ENCODE measurements at regions not wholly inside any gene's neighbourhood (a gene's known extent, or its start where the extent isn't known, plus 50 kb on each side); places are given as distances from the start of the nearest gene placed in this dataset.
"Not testable (repeated sequence)": the region's sequence is repeated elsewhere in the genome, so short reads cannot be mapped to it uniquely, and the experiment has no call there.

- ChIA-PET CTCF (no interaction called here), POLR2A (no interaction called here)
- Mint-ChIP-seq H3K4me3 (no peak overlapping the region), H3K27ac (no peak overlapping the region), H3K4me1 (no peaks in the 10 kb centered on the region), H3K27me3 (no peaks in the 10 kb centered on the region), H3K36me3 (ENCODE audit: low read depth) (no peaks in the 10 kb centered on the region), H3K9me3 (ENCODE audit: low read depth) (no peaks in the 10 kb centered on the region)
- no peak for DNase-seq
- ATAC-seq, result no peak
- intact Hi-C loops (cut with DNase I, micrococcal nuclease), result no loop called here
Observed at GRCh38 chr6:63023726-63024125, 187.5 kb upstream of the FKBP1C start.

GRCh38 chr6:63049216-63049615 is 162.1 kb upstream of the FKBP1C start:
- ATAC-seq (no peak), DNase-seq (no peak)
- POLR2A ChIA-PET, result no interaction called here
- Mint-ChIP-seq H3K36me3 (ENCODE audit: low read depth) (no peaks in the 10 kb centered on the region), H3K9me3 (ENCODE audit: low read depth) (peaks cover 2% of the 10 kb centered on the region), H3K4me1 (no peaks in the 10 kb centered on the region), H3K27ac (no peak overlapping the region), H3K4me3 (no peak overlapping the region), H3K27me3 (no peaks in the 10 kb centered on the region)
- intact Hi-C loops (cut with DNase I, micrococcal nuclease), result no loop called here
- CTCF ChIA-PET, result no interaction called here

GRCh38 chr6:63053206-63053605 is 158.1 kb upstream of the FKBP1C start:
- H3K27me3 Mint-ChIP-seq; H3K4me1 Mint-ChIP-seq; H3K36me3 Mint-ChIP-seq (ENCODE audit: low read depth); ATAC-seq; POLR2A ChIA-PET; intact Hi-C loops (cut with DNase I, micrococcal nuclease); H3K4me3 Mint-ChIP-seq; DNase-seq; H3K9me3 Mint-ChIP-seq (ENCODE audit: low read depth); H3K27ac Mint-ChIP-seq; CTCF ChIA-PET: not testable (repeated sequence)

DNA sequence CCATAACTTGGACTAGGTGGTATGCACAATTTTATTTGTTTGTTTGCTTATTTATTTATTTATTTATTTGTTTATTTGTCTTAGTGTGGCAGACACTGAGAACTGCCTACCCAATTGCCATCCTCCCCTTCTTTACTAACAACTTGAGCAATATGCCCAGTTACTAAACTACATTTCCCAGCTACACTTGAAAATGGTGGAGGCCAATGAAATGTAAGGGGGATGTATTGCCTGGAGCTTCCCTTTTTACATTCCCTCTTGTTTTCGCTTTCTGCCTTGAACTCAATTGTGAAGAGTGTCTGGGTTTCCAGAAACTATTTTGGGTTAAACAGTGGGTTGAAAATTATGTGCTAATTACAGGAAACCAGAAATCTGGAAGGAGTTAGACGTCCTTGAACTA is 152.7 kb upstream of the FKBP1C start:
- CTCF ChIA-PET, result no interaction called here
- Mint-ChIP-seq H3K36me3 (ENCODE audit: low read depth) (no peaks in the 10 kb centered on the region), H3K4me3 (no peak overlapping the region), H3K27ac (no peak overlapping the region), H3K27me3 (no peaks in the 10 kb centered on the region), H3K9me3 (ENCODE audit: low read depth) (no peaks in the 10 kb centered on the region), H3K4me1 (no peaks in the 10 kb centered on the region)
- ATAC-seq, result no peak
- no peak for DNase-seq
- POLR2A ChIA-PET, result no interaction called here
- intact Hi-C loops (cut with DNase I, micrococcal nuclease), result no loop called here

DNA sequence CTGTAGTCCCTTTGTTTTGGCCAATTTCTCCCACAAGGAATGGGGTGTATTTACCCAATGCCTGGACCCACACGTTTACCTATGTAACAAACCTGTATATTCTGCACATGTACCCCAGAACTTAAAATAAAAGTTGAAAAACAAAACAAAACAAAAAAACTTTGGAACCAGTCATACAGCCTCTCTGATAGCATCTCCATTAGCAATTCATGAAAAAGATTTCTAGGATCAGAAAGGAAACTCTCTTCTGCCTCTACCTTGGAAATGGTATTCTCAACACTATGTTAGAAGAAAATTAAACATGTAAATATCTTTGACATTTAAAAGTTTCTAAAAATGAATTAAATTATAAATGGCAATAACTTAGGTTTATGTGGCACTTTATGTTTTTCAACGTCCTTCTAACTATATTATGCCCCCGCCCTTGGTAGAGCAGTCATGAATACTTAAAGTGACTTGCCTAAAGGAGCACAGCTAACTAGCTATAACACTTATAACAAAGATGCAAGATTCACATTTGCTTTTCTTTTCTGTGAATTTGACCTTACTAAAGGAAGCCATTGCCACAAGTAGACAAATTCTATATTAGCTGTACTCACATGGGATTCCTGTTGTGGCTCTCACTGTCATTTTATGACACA is 147.5 kb upstream of the FKBP1C start:
- Mint-ChIP-seq H3K4me3 (no peak overlapping the region), H3K27me3 (no peaks in the 10 kb centered on the region), H3K27ac (no peak overlapping the region), H3K36me3 (ENCODE audit: low read depth) (no peaks in the 10 kb centered on the region), H3K9me3 (ENCODE audit: low read depth) (no peaks in the 10 kb centered on the region), H3K4me1 (no peaks in the 10 kb centered on the region)
- no peak for ATAC-seq
- CTCF ChIA-PET, result no interaction called here
- intact Hi-C loops (cut with DNase I, micrococcal nuclease), result no loop called here
- POLR2A ChIA-PET, result no interaction called here
- no peak for DNase-seq

GRCh38 chr6:63066055-63066704 is 145.1 kb upstream of the FKBP1C start:
- H3K36me3 Mint-ChIP-seq (ENCODE audit: low read depth), result no peaks in the 10 kb centered on the region
- H3K4me1 Mint-ChIP-seq, result no peaks in the 10 kb centered on the region
- H3K9me3 Mint-ChIP-seq (ENCODE audit: low read depth), result no peaks in the 10 kb centered on the region
- intact Hi-C loops (cut with DNase I, micrococcal nuclease), result no loop called here
- no peak overlapping the region for H3K27ac Mint-ChIP-seq
- no peak for ATAC-seq
- no peak overlapping the region for H3K4me3 Mint-ChIP-seq
- no peak for DNase-seq
- H3K27me3 Mint-ChIP-seq, result no peaks in the 10 kb centered on the region
- ChIA-PET CTCF (no interaction called here), POLR2A (no interaction called here)

GRCh38 chr6:63094947-63095346 is 116.3 kb upstream of the FKBP1C start:
- intact Hi-C loops (cut with DNase I, micrococcal nuclease), result no loop called here
- POLR2A ChIA-PET, result no interaction called here
- Mint-ChIP-seq H3K9me3 (ENCODE audit: low read depth) (no peaks in the 10 kb centered on the region), H3K27me3 (no peaks in the 10 kb centered on the region), H3K27ac (no peak overlapping the region), H3K36me3 (ENCODE audit: low read depth) (no peaks in the 10 kb centered on the region), H3K4me1 (no peaks in the 10 kb centered on the region), H3K4me3 (no peak overlapping the region)
- no peak for ATAC-seq
- CTCF ChIA-PET, result interaction anchor here (0.7 kb wide), 1 partner anchor 173 kb away, joined by 3 read pairs; no protein-coding TSS in a partner anchor
- DNase-seq, result no peak

- no peak overlapping the region for H3K4me3 Mint-ChIP-seq
- intact Hi-C loops (cut with DNase I, micrococcal nuclease), result no loop called here
Observed at GRCh38 chr6:63097222-63097621, 114.0 kb upstream of the FKBP1C start.

GRCh38 chr6:63098789-63099188 is 112.5 kb upstream of the FKBP1C start:
- no peaks in the 10 kb centered on the region for H3K9me3 Mint-ChIP-seq (ENCODE audit: low read depth)
- H3K36me3 Mint-ChIP-seq (ENCODE audit: low read depth), result no peaks in the 10 kb centered on the region
- no peaks in the 10 kb centered on the region for H3K4me1 Mint-ChIP-seq
- DNase-seq (no peak), ATAC-seq (no peak)
- ChIA-PET CTCF (no interaction called here), POLR2A (no interaction called here)
- H3K27me3 Mint-ChIP-seq, result no peaks in the 10 kb centered on the region
- no peak overlapping the region for H3K27ac Mint-ChIP-seq
- intact Hi-C loops (cut with DNase I, micrococcal nuclease), result no loop called here
- H3K4me3 Mint-ChIP-seq, result no peak overlapping the region

More at GRCh38 chr6:63097222-63097621, 114.0 kb upstream of the FKBP1C start:
- Mint-ChIP-seq H3K9me3 (ENCODE audit: low read depth) (no peaks in the 10 kb centered on the region), H3K27ac (no peak overlapping the region), H3K4me1 (no peaks in the 10 kb centered on the region), H3K27me3 (no peaks in the 10 kb centered on the region), H3K36me3 (ENCODE audit: low read depth) (no peaks in the 10 kb centered on the region)
- CTCF ChIA-PET, result no interaction called here
- no peak for ATAC-seq
- DNase-seq, result no peak
- POLR2A ChIA-PET, result no interaction called here

GRCh38 chr6:63099772-63100459 is 111.4 kb upstream of the FKBP1C start:
- DNase-seq (no peak), ATAC-seq (no peak)
- ChIA-PET POLR2A (no interaction called here), CTCF (no interaction called here)
- H3K4me1 Mint-ChIP-seq, result no peaks in the 10 kb centered on the region
- H3K27me3 Mint-ChIP-seq, result no peaks in the 10 kb centered on the region
- intact Hi-C loops (cut with DNase I, micrococcal nuclease), result no loop called here
- no peak overlapping the region for H3K27ac Mint-ChIP-seq
- H3K36me3 Mint-ChIP-seq (ENCODE audit: low read depth), result no peaks in the 10 kb centered on the region
- H3K4me3 Mint-ChIP-seq, result no peak overlapping the region
- peaks cover 3% of the 10 kb centered on the region for H3K9me3 Mint-ChIP-seq (ENCODE audit: low read depth)

- no peak for DNase-seq
- ATAC-seq, result no peak
- Mint-ChIP-seq H3K4me1 (no peaks in the 10 kb centered on the region), H3K27me3 (no peaks in the 10 kb centered on the region), H3K27ac (no peak overlapping the region), H3K9me3 (ENCODE audit: low read depth) (peaks cover 10% of the 10 kb centered on the region), H3K36me3 (ENCODE audit: low read depth) (no peaks in the 10 kb centered on the region), H3K4me3 (no peak overlapping the region)
- intact Hi-C loops (cut with DNase I, micrococcal nuclease), result no loop called here
- CTCF ChIA-PET, result no interaction called here
- POLR2A ChIA-PET, result no interaction called here
Observed at GRCh38 chr6:63114610-63115211, 96.6 kb upstream of the FKBP1C start.

GRCh38 chr6:63121166-63121565 is 90.1 kb upstream of the FKBP1C start:
- intact Hi-C loops (cut with DNase I, micrococcal nuclease), result no loop called here
- H3K27me3 Mint-ChIP-seq, result no peaks in the 10 kb centered on the region
- no peak overlapping the region for H3K27ac Mint-ChIP-seq
- no peak overlapping the region for H3K4me3 Mint-ChIP-seq
- no peak for ATAC-seq
- H3K9me3 Mint-ChIP-seq (ENCODE audit: low read depth), result peaks cover 2% of the 10 kb centered on the region
- POLR2A ChIA-PET, result no interaction called here
- H3K4me1 Mint-ChIP-seq, result no peaks in the 10 kb centered on the region
- CTCF ChIA-PET, result no interaction called here
- H3K36me3 Mint-ChIP-seq (ENCODE audit: low read depth), result no peaks in the 10 kb centered on the region
- no peak for DNase-seq

All from activated CD4-positive, alpha-beta T cell treated with anti-CD3 and anti-CD28 coated beads for 36 hours (primary cell).